A549 (cell line): ENCODE measurements at regions not wholly inside any gene's neighbourhood (a gene's known extent, or its start where the extent isn't known, plus 50 kb on each side); places are given as distances from the start of the nearest gene placed in this dataset.

Experiments used
- ATAC-seq, 2 experiments: fragments of 200-7000 bp in 1 of 2; fragments of >200 bp in 1 of 2; cut with Nextera tagmentation in 1 of 2; cut with Tn5 transposase in 1 of 2; 3 replicates each; pipeline versions ENCODE4 v1.8.0 to v1.9.1; 2018 to 2020; ENCODE audit warnings: mild to moderate bottlenecking in 1 of 2, moderate library complexity in 1 of 2
- CTCF ChIA-PET: fragments of 300-600 bp; sonication (Branson Sonifier 250); formaldehyde crosslinking; extraction: SDS; loops from one replicate; lab custom pipeline; 2021; ENCODE audit warnings: antibody characterized with exemption, inconsistent platforms; lab: Yijun Ruan, JAX
- POLR2A ChIA-PET: fragments of 350-600 bp; formaldehyde crosslinking; extraction: SDS; loops from one replicate; lab custom pipeline; 2021; ENCODE audit warnings: antibody characterized with exemption, inconsistent platforms; lab: Yijun Ruan, JAX
- DNase-seq, 2 experiments: peaks; one replicate each; pipeline versions ENCODE4 v3.0.0 to v3.0.0-alpha.2; 2011 to 2016; ENCODE audit warnings: low read depth in 1 of 2, low spot score in 1 of 2
- FAIRE-seq: peaks from 2 replicates; lab custom pipeline; 2011; peaks lifted over from hg19 to GRCh38; lab: Jason Lieb, UNC
- H3K27ac ChIP-seq, 2 experiments: fragments of >200 bp; sonication (Bioruptor Twin); formaldehyde crosslinking; 3 replicates each; pipeline ENCODE4 v1.5.1; 2016 to 2017
- H3K4me1 ChIP-seq: fragments of >200 bp; sonication (Bioruptor Twin); formaldehyde crosslinking; 3 replicates; pipeline ENCODE4 v1.6.1; 2016
- H3K4me2 ChIP-seq: fragments of >200 bp; sonication (Bioruptor Twin); formaldehyde crosslinking; 3 replicates; pipeline ENCODE4 v1.6.1; 2016
- H3K4me3 ChIP-seq: fragments of >200 bp; sonication (Bioruptor Twin); formaldehyde crosslinking; 3 replicates; pipeline ENCODE4 v1.5.1; 2016
- H3K9me3 ChIP-seq: fragments of >200 bp; sonication (Bioruptor Twin); formaldehyde crosslinking; 3 replicates; pipeline ENCODE4 v1.6.1; 2016
- CBX8 ChIP-seq: fragments of 200-600 bp; sonication (generic); IDR thresholded peaks from 2 replicates; pipeline ENCODE4 v1.6.1; 2016
- EP300 ChIP-seq, 2 experiments: fragments of >200 bp; sonication (Bioruptor Twin); formaldehyde crosslinking; IDR thresholded peaks; 2 replicates in 1 of 2; 3 replicates in 1 of 2; pipeline ENCODE4 v1.6.1; 2016 to 2017
- ESRRA ChIP-seq: fragments of 150-350 bp; IDR thresholded peaks from 2 replicates; pipeline ENCODE4 v1.6.1; 2014; ENCODE audit warnings: mild to moderate bottlenecking, low read length, borderline replicate concordance
- HDAC2 ChIP-seq: fragments of 200-600 bp; sonication (generic); IDR thresholded peaks from 2 replicates; pipeline ENCODE4 v1.6.1; 2016
- HEYL ChIP-seq: fragments of 250-450 bp; sonication (Bioruptor Pico); IDR thresholded peaks from 2 replicates; pipeline ENCODE4 v1.8.0; 2021; ENCODE audit warnings: mild to moderate bottlenecking, moderate library complexity
- JUN ChIP-seq, 2 experiments: fragments of >200 bp; sonication (Bioruptor Twin); formaldehyde crosslinking; IDR thresholded peaks; 2 replicates in 1 of 2; 3 replicates in 1 of 2; pipeline ENCODE4 v1.6.1; 2016 to 2017
- JUNB ChIP-seq: fragments of >200 bp; sonication (Bioruptor Twin); formaldehyde crosslinking; IDR thresholded peaks from 2 replicates; pipeline ENCODE4 v1.6.1; 2016
- KDM1A ChIP-seq: fragments of 200-600 bp; sonication (generic); IDR thresholded peaks from 2 replicates; pipeline ENCODE4 v1.6.1; 2016; ENCODE audit warnings: low read depth, mild to moderate bottlenecking
- MAFK ChIP-seq: fragments of 450-650 bp; IDR thresholded peaks from 2 replicates; pipeline ENCODE4 v1.6.1; 2014; ENCODE audit not compliant: partially characterized antibody
- MAX ChIP-seq: IDR thresholded peaks from 2 replicates; pipeline ENCODE4 v1.6.1; 2012
- NFE2L2 ChIP-seq: fragments of 150-350 bp; conservative IDR thresholded peaks from 2 replicates; pipeline ENCODE4 v1.6.1; 2014; ENCODE audit warnings: low read length
- NPAS2 ChIP-seq: fragments of 250-450 bp; sonication (Bioruptor Pico); IDR thresholded peaks from 2 replicates; pipeline ENCODE4 v1.8.0; 2022; ENCODE audit warnings: mild to moderate bottlenecking, moderate library complexity, borderline replicate concordance
- NR3C1 ChIP-seq: fragments of >200 bp; sonication (Bioruptor Twin); formaldehyde crosslinking; IDR thresholded peaks from 3 replicates; pipeline ENCODE4 v1.6.1; 2017
- RCOR1 ChIP-seq: fragments of 150-350 bp; IDR thresholded peaks from 2 replicates; pipeline ENCODE4 v1.6.1; 2014; ENCODE audit warnings: antibody characterized with exemption, low read length, low read depth
- RNF2 ChIP-seq: fragments of 200-600 bp; sonication (generic); IDR thresholded peaks from 2 replicates; pipeline ENCODE4 v1.6.1; 2016; ENCODE audit warnings: low read depth, mild to moderate bottlenecking, antibody characterized with exemption, moderate library complexity, borderline replicate concordance
- SREBF2 ChIP-seq: fragments of 450-650 bp; IDR thresholded peaks from 2 replicates; pipeline ENCODE4 v1.6.1; 2014; ENCODE audit warnings: mild to moderate bottlenecking, moderate library complexity
- TP53 ChIP-seq: fragments of 250-450 bp; sonication (Bioruptor Pico); IDR thresholded peaks from 2 replicates; pipeline ENCODE4 v1.5.0; 2021; ENCODE audit warnings: mild to moderate bottlenecking, moderate library complexity
- ZFP36 ChIP-seq: fragments of 450-650 bp; IDR thresholded peaks from 2 replicates; pipeline ENCODE4 v1.6.1; 2014; ENCODE audit warnings: borderline replicate concordance; ENCODE audit not compliant: partially characterized antibody
- WGBS: methylation state at CpG from one replicate; pipeline ENCODE4 v1.1.6; 2017; ENCODE audit errors: missing lambda C conversion rate; 5-methylcytosine and 5-hydroxymethylcytosine counted together
- TF ChIP-seq, protein P1 (sequence below): IDR thresholded peaks from 2 replicates; pipeline ENCODE4 v1.6.1; 2012
- TF ChIP-seq, protein P2 (sequence below): fragments of 450-650 bp; IDR thresholded peaks from 2 replicates; pipeline ENCODE4 v1.6.1; 2014; ENCODE audit warnings: antibody characterized with exemption
- TF ChIP-seq, protein P3 (sequence below): fragments of 150-350 bp; IDR thresholded peaks from 2 replicates; pipeline ENCODE4 v1.6.1; 2014; ENCODE audit warnings: low read depth, mild to moderate bottlenecking, low read length
- TF ChIP-seq, protein P4 (sequence below): fragments of 250-450 bp; sonication (Bioruptor Pico); IDR thresholded peaks from 2 replicates; pipeline ENCODE4 v1.5.0; 2020; ENCODE audit warnings: low read depth, mild to moderate bottlenecking, moderate library complexity
- TF ChIP-seq, protein P5 (sequence below): fragments of >200 bp; sonication (Bioruptor Twin); formaldehyde crosslinking; IDR thresholded peaks from 3 replicates; pipeline ENCODE4 v1.5.1; 2016

DNA sequence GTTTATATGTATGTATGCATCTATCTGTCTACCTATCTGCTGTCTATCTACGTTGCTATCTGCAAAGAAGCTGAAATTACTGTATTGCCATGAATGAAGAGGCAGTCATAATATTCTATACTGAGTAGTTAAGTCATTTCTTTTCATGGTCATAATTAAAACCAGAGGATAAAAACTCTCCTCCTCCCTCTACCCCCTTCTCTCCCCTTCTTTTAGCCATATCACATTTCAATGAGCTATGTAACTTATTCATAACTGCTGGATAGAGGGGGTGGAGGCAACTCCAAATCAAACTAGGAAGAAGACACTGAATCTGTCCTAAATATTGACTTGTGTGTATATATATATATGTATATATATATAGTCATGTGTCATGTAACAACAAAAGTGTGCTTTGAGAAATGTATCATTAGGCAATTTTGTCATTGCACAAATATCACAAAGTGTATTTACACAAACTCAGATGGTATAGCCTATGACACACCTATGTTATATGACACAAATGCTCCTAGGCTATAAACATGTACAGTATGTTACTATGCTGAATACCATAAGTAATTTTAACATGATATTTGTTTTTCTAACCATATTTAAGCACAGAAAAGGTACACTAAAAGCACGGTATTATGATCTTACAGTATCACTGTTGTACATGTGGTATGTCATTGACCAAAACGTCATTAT, 229.7 kb upstream of the KCNMB2 start:
- DNase-seq, result no peak
- no peak overlapping the region for H3K27ac ChIP-seq
- no peak overlapping the region for H3K4me3 ChIP-seq
- no peak for TF ChIP-seq CBX8
- TF ChIP-seq, protein P1, sequence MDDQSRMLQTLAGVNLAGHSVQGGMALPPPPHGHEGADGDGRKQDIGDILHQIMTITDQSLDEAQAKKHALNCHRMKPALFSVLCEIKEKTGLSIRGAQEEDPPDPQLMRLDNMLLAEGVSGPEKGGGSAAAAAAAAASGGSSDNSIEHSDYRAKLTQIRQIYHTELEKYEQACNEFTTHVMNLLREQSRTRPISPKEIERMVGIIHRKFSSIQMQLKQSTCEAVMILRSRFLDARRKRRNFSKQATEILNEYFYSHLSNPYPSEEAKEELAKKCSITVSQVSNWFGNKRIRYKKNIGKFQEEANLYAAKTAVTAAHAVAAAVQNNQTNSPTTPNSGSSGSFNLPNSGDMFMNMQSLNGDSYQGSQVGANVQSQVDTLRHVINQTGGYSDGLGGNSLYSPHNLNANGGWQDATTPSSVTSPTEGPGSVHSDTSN, result no peak
- TF ChIP-seq NR3C1, result no peak
- TF ChIP-seq HDAC2, result no peak
- no peak for TF ChIP-seq RCOR1
- TF ChIP-seq MAFK, result no peak
- TF ChIP-seq TP53 (CRISPR knock-in tag), result no peak
- no peak for TF ChIP-seq KDM1A
- no peak for TF ChIP-seq RNF2
- TF ChIP-seq, protein P2, sequence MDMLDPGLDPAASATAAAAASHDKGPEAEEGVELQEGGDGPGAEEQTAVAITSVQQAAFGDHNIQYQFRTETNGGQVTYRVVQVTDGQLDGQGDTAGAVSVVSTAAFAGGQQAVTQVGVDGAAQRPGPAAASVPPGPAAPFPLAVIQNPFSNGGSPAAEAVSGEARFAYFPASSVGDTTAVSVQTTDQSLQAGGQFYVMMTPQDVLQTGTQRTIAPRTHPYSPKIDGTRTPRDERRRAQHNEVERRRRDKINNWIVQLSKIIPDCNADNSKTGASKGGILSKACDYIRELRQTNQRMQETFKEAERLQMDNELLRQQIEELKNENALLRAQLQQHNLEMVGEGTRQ, result no peak
- no peak for TF ChIP-seq SREBF2
- TF ChIP-seq, protein P3, sequence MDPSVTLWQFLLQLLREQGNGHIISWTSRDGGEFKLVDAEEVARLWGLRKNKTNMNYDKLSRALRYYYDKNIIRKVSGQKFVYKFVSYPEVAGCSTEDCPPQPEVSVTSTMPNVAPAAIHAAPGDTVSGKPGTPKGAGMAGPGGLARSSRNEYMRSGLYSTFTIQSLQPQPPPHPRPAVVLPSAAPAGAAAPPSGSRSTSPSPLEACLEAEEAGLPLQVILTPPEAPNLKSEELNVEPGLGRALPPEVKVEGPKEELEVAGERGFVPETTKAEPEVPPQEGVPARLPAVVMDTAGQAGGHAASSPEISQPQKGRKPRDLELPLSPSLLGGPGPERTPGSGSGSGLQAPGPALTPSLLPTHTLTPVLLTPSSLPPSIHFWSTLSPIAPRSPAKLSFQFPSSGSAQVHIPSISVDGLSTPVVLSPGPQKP, result no peak
- no peak for TF ChIP-seq NPAS2
- no peak for TF ChIP-seq JUNB
- TF ChIP-seq, protein P4, sequence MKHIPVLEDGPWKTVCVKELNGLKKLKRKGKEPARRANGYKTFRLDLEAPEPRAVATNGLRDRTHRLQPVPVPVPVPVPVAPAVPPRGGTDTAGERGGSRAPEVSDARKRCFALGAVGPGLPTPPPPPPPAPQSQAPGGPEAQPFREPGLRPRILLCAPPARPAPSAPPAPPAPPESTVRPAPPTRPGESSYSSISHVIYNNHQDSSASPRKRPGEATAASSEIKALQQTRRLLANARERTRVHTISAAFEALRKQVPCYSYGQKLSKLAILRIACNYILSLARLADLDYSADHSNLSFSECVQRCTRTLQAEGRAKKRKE (CRISPR knock-in tag), result no peak
- TF ChIP-seq EP300 (IDR thresholded peaks at IDR 0.05), result no peak
- no peak for TF ChIP-seq ESRRA
- TF ChIP-seq, protein P5, sequence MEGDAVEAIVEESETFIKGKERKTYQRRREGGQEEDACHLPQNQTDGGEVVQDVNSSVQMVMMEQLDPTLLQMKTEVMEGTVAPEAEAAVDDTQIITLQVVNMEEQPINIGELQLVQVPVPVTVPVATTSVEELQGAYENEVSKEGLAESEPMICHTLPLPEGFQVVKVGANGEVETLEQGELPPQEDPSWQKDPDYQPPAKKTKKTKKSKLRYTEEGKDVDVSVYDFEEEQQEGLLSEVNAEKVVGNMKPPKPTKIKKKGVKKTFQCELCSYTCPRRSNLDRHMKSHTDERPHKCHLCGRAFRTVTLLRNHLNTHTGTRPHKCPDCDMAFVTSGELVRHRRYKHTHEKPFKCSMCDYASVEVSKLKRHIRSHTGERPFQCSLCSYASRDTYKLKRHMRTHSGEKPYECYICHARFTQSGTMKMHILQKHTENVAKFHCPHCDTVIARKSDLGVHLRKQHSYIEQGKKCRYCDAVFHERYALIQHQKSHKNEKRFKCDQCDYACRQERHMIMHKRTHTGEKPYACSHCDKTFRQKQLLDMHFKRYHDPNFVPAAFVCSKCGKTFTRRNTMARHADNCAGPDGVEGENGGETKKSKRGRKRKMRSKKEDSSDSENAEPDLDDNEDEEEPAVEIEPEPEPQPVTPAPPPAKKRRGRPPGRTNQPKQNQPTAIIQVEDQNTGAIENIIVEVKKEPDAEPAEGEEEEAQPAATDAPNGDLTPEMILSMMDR, result no peak
- TF ChIP-seq HEYL, result no peak
- no peak for TF ChIP-seq MAX
- ChIA-PET CTCF (no interaction called here), POLR2A (no interaction called here)
- ATAC-seq, result no peak
- FAIRE-seq, result no peak
- no peak overlapping the region for H3K4me2 ChIP-seq
- no peaks in the 10 kb centered on the region for H3K9me3 ChIP-seq
- 37% methylated on average over 3 of the region's 3 CpGs for WGBS
- H3K4me1 ChIP-seq, result no peaks in the 10 kb centered on the region

- Histone ChIP-seq H3K27ac (no peak overlapping the region), H3K9me3 (no peaks in the 10 kb centered on the region), H3K4me2 (no peak overlapping the region), H3K4me3 (no peak overlapping the region), H3K4me1 (no peaks in the 10 kb centered on the region)
- TF ChIP-seq NFE2L2 (no peak), ZFP36 (no peak), JUN (IDR thresholded peaks at IDR 0.05) (no peak)
- CTCF ChIA-PET, result no interaction called here
- POLR2A ChIA-PET, result no interaction called here
- FAIRE-seq (no peak), ATAC-seq (no peak), DNase-seq (no peak)
- WGBS, result 67% methylated on average over 2 of the region's 2 CpGs
Measured at GRCh38 chr3:178308771-178309170, 227.5 kb upstream of the KCNMB2 start.
